Astrocyte of the hippocampus (primary cell): ENCODE measurements at regions not wholly inside any gene's neighbourhood (a gene's known extent, or its start where the extent isn't known, plus 50 kb on each side); places are given as distances from the start of the nearest gene placed in this dataset.
"Not testable (repeated sequence)": the region's sequence is repeated elsewhere in the genome, so short reads cannot be mapped to it uniquely, and the experiment has no call there.

Experiments used
- DNase-seq: peaks from one replicate; pipeline ENCODE4 v3.0.0; 2011; ENCODE audit warnings: low read depth, low spot score

GRCh38 chr2:57418859-57419346 lies 627.7 kb upstream of the VRK2 start:
- DNase-seq: not testable (repeated sequence)

GRCh38 chr2:57429831-57430230 lies 616.8 kb upstream of the VRK2 start:
- no peak for DNase-seq

GRCh38 chr2:57432528-57432927 lies 614.1 kb upstream of the VRK2 start:
- no peak for DNase-seq

GRCh38 chr2:57434441-57434840 lies 612.2 kb upstream of the VRK2 start:
- DNase-seq: no peak

DNA sequence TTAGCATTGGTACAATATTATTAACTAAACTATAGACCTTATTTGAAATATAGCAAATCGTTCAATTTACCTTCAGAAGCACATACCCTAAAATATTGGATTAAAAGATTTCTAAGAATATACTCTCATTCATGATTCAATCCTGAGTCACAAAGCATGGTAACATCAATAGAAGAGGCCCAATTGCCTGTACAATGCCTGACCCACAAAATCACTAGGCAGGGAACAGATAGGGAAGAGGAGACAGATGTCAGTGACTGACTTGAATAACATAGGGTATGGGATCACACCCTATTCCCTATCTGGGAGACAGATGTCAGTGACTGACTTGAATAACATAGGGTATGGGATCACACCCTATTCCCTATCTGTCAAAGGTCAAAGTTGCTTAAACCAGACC lies 611.6 kb upstream of the VRK2 start:
- DNase-seq: no peak

GRCh38 chr2:57437077-57437476 lies 609.5 kb upstream of the VRK2 start:
- DNase-seq: no peak

GRCh38 chr2:57440437-57440836 lies 606.2 kb upstream of the VRK2 start:
- no peak for DNase-seq

DNA sequence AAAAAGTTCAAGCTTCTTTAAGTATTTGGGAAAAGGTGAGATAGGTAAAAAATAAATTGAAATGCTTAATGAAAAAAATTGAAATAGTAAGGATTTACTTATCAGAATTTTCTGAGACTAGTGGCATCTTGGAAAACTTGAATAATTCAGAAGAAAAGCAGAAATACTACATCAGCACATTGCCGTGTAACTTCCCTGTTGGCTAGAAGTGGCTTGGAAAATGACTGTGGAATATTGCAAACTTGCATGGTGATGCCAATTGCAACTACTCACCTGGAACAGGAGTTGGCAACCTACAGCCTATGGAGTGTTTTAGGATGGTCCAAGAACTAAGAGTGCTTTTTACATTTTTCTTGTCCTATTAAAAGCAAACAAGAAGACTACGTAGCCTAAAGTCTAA lies 603.5 kb upstream of the VRK2 start:
- no peak for DNase-seq

DNA sequence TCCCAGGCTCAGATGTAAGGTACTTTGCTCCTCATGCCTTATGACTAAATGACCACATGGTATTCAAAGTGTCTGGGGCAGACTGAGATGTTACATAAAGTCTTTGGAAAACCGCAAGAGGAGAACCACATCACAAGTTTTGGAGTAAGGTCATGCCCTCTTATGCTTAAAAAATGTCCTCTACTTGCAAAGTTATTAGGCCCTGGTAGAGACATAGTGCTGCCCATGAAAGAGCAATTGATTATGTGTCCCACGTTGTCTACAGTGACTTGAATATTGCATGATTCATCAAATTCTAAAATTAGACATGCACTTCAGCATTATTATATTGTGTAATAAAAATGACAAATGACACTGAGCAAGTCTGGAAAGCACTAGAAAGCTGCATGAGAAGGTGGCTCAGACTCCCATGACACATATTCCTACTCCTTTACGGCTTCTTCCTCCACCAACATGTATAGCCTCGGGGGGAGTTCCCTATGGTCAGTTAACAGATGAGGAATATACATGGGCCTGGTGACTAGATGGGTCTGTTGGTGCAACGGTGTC lies 602.6 kb upstream of the VRK2 start:
- peak; percentile 31 for DNase-seq

DNA sequence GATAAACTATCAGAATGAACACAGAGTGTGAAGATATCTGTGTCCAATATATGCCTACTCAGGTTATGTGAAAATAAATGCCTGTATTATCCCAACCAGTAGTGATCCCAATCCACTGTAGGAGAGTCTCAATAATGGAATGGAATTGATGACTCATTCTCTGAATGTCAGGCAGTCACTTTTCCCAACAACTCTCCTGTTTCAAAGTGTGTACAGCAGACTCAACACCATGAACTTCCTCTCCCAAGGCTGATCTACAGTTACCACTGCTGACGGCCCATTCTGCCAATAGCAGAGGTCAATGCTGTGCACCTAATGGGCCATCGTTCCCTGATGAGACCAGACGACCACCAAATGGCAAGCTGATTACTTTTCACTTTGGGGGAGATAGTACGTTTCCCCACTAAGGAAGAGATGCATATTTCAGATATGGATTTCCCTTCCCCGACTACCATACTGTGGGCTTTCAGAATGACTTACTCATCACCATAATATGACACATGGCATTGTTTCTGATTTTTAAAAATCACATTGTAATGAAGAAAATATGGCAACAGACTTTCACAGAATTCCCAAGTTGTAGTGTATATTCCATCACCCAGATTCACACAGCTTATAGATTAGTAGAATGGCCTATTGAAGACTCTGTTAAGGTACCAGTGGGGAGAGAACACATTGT lies 601.7 kb upstream of the VRK2 start:
- no peak for DNase-seq

GRCh38 chr2:57448816-57449215 lies 597.8 kb upstream of the VRK2 start:
- DNase-seq: no peak

GRCh38 chr2:57450170-57450569 lies 596.4 kb upstream of the VRK2 start:
- DNase-seq: no peak

GRCh38 chr2:57452634-57453033 lies 594.0 kb upstream of the VRK2 start:
- no peak for DNase-seq

- no peak for DNase-seq
These were observed 592.7 kb upstream of the VRK2 start for GRCh38 chr2:57453945-57454344.

DNA sequence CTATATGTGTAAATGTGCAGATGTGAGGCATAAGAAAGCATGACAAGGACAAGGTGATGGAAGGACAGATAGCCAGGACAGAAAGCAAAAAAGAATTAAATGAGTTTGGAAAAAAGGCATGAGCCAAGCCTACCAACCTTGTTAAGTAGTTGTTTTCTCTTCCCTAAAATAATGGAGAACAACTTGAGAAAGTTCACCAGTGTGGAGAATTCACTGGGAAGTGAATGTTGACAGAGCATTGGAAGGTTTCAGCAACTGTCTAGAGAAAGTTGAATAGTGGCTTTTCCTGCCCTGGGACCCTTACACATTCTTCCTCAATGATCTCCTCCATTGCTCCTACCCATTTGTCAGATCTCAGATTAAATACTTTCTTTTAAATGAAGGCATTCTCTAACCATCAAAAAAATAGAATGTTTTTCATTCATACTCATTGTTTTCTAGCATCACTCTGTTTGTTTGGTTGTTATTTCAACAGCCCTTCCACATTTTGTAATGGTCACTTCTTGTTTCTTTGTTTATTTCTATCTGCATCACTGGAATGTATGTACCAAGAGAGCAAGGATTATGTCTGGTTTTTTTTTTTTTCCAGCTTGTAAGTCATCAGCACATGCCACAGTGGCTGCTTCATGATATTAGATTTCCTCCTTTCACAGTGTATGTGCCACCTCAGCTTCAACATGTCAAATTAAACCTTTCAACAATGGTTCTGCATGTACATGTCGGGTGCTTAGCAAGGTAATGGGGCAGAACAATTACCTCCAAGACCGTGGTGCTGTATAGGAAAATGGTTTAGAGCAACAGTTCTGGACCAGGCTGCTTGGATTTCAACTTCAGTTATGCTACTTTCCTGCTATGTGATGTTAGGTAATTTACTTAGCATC lies 586.0 kb upstream of the VRK2 start:
- DNase-seq: no peak

- DNase-seq: no peak
These were observed 585.0 kb upstream of the VRK2 start for GRCh38 chr2:57461624-57462023.

GRCh38 chr2:57465067-57465466 lies 581.5 kb upstream of the VRK2 start:
- no peak for DNase-seq

DNA sequence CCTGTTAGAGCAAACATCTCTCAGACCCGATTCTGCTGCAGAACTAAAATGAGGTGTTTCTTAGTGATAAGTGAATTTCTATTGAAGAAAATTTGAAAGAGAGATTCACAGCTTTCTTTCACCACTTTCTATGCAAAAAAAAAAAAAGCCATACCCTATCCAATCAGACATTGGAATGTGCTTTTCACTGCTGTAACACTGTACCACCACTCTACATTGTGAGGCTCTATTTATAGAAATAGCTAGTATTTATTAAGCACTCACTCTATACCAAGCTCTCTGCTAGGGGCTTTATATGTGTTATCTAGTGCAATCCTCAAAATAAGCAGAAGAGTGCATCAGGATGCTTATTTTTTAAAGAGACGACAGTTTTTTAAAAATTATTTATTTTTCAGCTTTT lies 580.6 kb upstream of the VRK2 start:
- DNase-seq: no peak

GRCh38 chr2:57475391-57475790 lies 571.2 kb upstream of the VRK2 start:
- DNase-seq: no peak

DNA sequence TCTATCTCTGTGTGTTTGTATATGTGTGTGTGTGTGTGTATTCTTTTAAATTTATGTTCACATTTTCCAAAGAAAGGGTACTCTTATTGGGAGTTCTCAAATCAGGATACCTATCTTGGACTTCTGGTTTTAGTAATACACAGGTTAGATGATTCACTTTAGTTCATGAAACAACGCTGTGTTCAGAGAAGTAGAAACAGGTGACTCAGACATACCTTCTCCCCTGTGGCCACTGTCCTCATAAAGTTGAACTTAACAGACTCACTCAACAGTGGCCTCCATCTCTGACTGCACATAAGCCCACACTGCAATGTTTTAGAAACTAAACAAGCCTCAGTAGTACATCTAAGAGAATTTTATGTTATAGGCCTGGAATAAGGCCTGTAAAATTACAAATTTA lies 566.6 kb upstream of the VRK2 start:
- DNase-seq: no peak

DNA sequence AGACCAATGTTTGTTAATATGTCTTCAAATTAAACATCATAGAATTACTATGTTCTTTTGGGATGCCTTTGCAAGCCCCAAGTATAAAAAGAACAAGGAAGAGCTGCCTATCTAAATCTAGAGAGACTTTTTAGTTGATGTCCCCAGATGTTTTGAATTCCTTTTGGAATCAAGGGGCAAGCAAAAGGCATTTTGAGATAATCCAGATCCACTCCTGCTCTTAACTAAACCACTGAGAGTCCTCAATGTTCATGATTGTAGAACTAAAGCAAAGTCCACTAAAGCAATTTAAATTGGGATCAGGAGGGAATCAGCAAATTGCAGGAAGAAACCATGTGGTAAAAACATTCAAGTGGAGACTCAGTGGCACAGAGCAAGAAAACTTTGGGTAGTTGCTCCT lies 558.5 kb upstream of the VRK2 start:
- DNase-seq: no peak

DNA sequence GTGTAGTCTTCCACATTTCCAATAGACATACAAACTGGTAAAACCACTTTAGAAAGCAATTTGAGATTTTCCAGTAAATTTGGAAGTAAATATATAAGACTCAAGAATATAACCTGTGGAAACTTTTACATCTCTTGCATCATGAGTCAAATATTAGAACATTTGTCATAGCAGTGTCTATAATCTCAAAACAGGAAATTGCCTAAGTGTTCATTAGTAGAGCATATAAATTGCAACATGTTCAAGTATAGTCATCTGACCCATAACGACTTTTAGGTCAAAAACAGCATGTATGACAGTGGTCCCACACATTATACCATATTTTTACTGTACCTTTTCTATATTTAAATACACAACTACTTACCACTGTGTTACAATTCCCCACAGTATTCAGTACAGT lies 555.9 kb upstream of the VRK2 start:
- no peak for DNase-seq

- no peak for DNase-seq
These were observed 555.4 kb upstream of the VRK2 start for GRCh38 chr2:57491213-57491612.
